ENCODE measurements at regions not wholly inside any gene's neighbourhood (a gene's known extent, or its start where the extent isn't known, plus 50 kb on each side); places are given as distances from the start of the nearest gene placed in this dataset.

DNA sequence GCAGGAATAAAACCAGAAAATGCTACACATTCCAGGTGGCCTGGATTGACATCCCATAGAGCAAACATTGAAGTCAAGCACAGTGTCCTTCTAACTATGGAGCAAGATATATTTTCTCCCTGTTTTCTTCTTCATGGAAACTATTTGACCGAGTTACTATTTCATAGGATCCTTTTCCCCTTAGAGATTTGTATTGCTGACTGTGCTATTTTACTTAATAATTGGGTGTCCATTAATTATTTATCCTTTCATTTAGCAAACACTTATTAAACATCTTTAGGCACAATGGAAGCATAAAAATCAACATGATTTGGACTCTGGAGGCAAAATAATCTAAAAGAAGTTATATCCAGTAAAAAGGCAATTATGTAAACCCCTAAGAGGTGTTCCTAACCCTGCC is 782.8 kb upstream of the ACVR2A start:
- no peak for DNase-seq
- TF ChIP-seq, protein P1, sequence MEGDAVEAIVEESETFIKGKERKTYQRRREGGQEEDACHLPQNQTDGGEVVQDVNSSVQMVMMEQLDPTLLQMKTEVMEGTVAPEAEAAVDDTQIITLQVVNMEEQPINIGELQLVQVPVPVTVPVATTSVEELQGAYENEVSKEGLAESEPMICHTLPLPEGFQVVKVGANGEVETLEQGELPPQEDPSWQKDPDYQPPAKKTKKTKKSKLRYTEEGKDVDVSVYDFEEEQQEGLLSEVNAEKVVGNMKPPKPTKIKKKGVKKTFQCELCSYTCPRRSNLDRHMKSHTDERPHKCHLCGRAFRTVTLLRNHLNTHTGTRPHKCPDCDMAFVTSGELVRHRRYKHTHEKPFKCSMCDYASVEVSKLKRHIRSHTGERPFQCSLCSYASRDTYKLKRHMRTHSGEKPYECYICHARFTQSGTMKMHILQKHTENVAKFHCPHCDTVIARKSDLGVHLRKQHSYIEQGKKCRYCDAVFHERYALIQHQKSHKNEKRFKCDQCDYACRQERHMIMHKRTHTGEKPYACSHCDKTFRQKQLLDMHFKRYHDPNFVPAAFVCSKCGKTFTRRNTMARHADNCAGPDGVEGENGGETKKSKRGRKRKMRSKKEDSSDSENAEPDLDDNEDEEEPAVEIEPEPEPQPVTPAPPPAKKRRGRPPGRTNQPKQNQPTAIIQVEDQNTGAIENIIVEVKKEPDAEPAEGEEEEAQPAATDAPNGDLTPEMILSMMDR (conservative IDR thresholded peaks at IDR 0.05) = no peak
- no CpG with 5 or more reads among the region's 1 CpG for WGBS (ENCODE audit: extremely low coverage, insufficient read length, low lambda C conversion rate)

More for the DNA sequence above, 782.8 kb upstream of the ACVR2A start:
- Histone ChIP-seq H2BK20ac (ENCODE audit: low read depth, low read length, poor library complexity, severe bottlenecking) (no peak overlapping the region), H2BK12ac (ENCODE audit: insufficient read length, low read depth, low read length) (no peak overlapping the region), H3K4ac (ENCODE audit: low read depth, low read length) (no peak overlapping the region), H3K14ac (ENCODE audit: insufficient read depth, low read length) (no peak overlapping the region), H3K79me1 (ENCODE audit: insufficient read depth, low read depth, low read length, poor library complexity, severe bottlenecking) (no peaks in the 10 kb centered on the region), H3K23me2 (ENCODE audit: insufficient read length, low read depth, low read length, poor library complexity, severe bottlenecking) (no peaks in the 10 kb centered on the region), H3K27ac (ENCODE audit: insufficient read length, low read depth, low read length) (no peak overlapping the region), H4K20me1 (ENCODE audit: control insufficient read depth, insufficient read depth, insufficient read length) (no peaks in the 10 kb centered on the region), H3K9ac (ENCODE audit: extremely low read depth, insufficient read length, low read length) (no peak overlapping the region), H2BK5ac (ENCODE audit: insufficient read length, low read length) (no peak overlapping the region), H3T11ph (ENCODE audit: low read length) (no peak overlapping the region), H3K4me2 (ENCODE audit: insufficient read depth, insufficient read length, low read length) (no peak overlapping the region), H3K9me3 (ENCODE audit: control insufficient read depth, low read depth, low read length) (no peaks in the 10 kb centered on the region), H4K91ac (ENCODE audit: insufficient read length, low read depth, low read length) (no peak overlapping the region), H3K18ac (ENCODE audit: insufficient read length, low read depth, low read length) (no peak overlapping the region), H3K56ac (ENCODE audit: insufficient read length, low read depth, low read length) (no peak overlapping the region), H3K27me3 (ENCODE audit: insufficient read depth, low read length) (no peaks in the 10 kb centered on the region), H2BK15ac (ENCODE audit: low read depth, low read length) (no peak overlapping the region), H3K4me1 (ENCODE audit: insufficient read depth, low read length) (peaks cover 10% of the 10 kb centered on the region; the same call in 1 of the 2 replicates), H2BK120ac (ENCODE audit: low read depth, low read length, poor library complexity, severe bottlenecking) (no peak overlapping the region), H4K5ac (ENCODE audit: insufficient read length, low read depth, low read length) (no peak overlapping the region), H4K8ac (replicated peaks; ENCODE audit: insufficient read length, low read depth, low read length) (no peak overlapping the region), H3K23ac (ENCODE audit: insufficient read length, low read depth, low read length) (no peak overlapping the region), H2AK5ac (ENCODE audit: insufficient read length, low read length) (no peak overlapping the region), H3K79me2 (ENCODE audit: insufficient read depth, low read length) (no peaks in the 10 kb centered on the region), H2AFZ (ENCODE audit: low read length) (no peak overlapping the region)
- H3K36me3 Mint-ChIP-seq (ENCODE audit: insufficient read depth in 1 of 3, low read depth in 3 of 3) = peaks cover 0 to 13% (median 2%) of the 10 kb centered on the region in 3 experiments; a peak in 2 of 7 replicates
- no peak overlapping the region for H3K4me3 Mint-ChIP-seq
- H3K27ac Mint-ChIP-seq = no peak overlapping the region
- H3K9me3 Mint-ChIP-seq = peaks cover 5 to 6% of the 10 kb centered on the region in 2 experiments
- peaks cover 26 to 31% of the 10 kb centered on the region in 2 experiments for H3K4me1 Mint-ChIP-seq
- no peaks in the 10 kb centered on the region; the same call in 1 of the 2 replicates for H3K27me3 Mint-ChIP-seq (ENCODE audit: low read depth)
